Frontal cortex (tissue), 3 donors: ENCODE measurements at regions not wholly inside any gene's neighbourhood (a gene's known extent, or its start where the extent isn't known, plus 50 kb on each side); places are given as distances from the start of the nearest gene placed in this dataset.

Source experiments
- DNase-seq, 2 donors: peaks; one replicate each; pipeline ENCODE4 v3.0.0; 2012; ENCODE audit warnings: low spot score in 2 of 2
- FAIRE-seq: peaks from 2 replicates; lab custom pipeline; 2012; peaks lifted over from hg19 to GRCh38; lab: Jason Lieb, UNC
- donor health status: control.
- donor health status: control.
- donor health status: control.

- DNase-seq, result no peak
- no peak for FAIRE-seq
Observed at GRCh38 chr4:22942920-22943559, 250.3 kb downstream of the GBA3 start.

GRCh38 chr4:22941688-22942375, 249.1 kb downstream of the GBA3 start:
- FAIRE-seq (no peak), DNase-seq (no peak)

GRCh38 chr4:22932326-22932725, 239.6 kb downstream of the GBA3 start:
- no peak for DNase-seq
- FAIRE-seq, result no peak

DNA sequence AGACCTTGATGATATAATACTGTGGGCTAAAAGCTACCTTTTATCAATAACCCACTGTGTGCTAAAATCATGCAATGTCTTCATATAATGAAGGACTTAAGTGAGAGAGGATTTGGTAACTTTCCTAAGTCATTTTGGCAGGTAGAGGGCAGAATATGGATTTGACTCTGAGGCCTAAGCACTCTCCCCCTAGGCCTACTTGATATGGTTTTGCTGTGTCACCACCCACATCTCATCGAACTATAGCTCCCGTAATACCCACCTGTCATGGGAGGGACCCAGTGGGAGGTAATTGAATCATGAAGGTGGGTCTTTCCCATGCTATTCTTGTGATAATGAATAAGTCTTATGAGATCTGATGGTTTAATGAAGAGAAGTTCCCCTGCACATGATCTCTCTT, 229.7 kb downstream of the GBA3 start:
- FAIRE-seq, result no peak
- DNase-seq, result no peak

- no peak for DNase-seq
- FAIRE-seq, result no peak
Observed at GRCh38 chr4:22921936-22922335, 229.2 kb downstream of the GBA3 start.

GRCh38 chr4:22911285-22911684, 218.5 kb downstream of the GBA3 start:
- no peak for DNase-seq
- no peak for FAIRE-seq

- DNase-seq (no peak), FAIRE-seq (no peak)
Observed at GRCh38 chr4:22910200-22910599, 217.5 kb downstream of the GBA3 start.

DNA sequence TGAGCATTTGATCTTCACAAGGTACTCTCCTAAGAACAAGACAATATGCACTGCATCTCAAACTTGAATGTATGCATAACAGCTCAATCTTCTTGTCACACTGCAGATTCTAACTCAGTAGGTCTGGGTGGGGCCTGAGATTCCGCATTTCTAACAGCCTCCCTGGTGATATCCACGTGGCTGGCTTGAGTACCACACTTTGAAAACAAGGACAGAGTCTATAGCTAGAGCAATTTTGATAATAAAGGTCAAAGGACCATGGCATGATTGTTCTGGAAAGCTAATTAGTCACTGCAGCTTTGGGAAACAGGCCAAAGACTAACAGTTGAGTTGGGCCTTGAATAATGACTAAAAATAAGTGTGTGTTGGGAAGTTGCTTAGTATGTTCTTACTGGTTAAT, 213.3 kb downstream of the GBA3 start:
- FAIRE-seq (no peak), DNase-seq (no peak)

DNA sequence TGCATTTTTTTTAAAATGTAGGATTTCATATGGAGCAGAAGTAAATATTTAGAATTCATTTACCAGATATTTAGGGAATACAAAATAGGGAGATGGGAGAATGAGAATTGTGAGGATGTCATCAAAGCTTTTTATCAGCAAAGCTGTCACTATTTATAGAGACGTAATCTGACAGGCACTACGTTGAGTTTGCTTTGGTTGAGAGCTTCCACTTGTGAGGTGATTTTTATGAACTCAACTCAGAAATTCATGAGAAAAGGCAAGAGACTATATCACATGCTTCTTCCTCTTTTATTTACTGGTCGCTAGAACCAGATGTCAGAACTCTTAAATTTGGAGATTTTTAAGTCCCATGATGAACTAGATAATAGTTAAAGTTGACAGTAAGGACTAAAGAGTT, 211.2 kb downstream of the GBA3 start:
- DNase-seq, result no peak
- no peak for FAIRE-seq

- FAIRE-seq (no peak), DNase-seq (no peak)
Observed at GRCh38 chr4:22901631-22902030, 208.9 kb downstream of the GBA3 start.

DNA sequence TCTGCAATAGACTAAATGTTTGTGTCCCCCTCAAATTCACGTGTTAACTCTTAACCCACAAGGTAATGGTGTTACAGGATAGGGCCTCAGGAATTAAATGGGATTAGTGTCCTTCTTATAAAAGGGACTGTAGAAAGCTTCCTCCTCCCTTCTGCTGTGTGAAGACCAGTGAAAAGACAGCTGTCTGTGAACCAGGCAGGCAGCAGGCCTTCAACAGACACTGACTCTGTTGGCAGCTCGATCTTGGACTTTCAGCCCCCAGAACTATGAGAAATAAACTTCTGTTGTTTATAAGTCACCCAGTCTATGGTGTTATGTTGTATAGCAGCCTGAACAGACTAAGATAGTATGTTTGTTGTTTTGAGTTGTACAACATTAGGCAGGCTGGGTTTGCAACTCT, 208.1 kb downstream of the GBA3 start:
- FAIRE-seq (no peak), DNase-seq (no peak)

- peak in 1 of 2 donors; percentile 27 for DNase-seq
- no peak for FAIRE-seq
Observed at GRCh38 chr4:22897520-22898108, 204.9 kb downstream of the GBA3 start.

DNA sequence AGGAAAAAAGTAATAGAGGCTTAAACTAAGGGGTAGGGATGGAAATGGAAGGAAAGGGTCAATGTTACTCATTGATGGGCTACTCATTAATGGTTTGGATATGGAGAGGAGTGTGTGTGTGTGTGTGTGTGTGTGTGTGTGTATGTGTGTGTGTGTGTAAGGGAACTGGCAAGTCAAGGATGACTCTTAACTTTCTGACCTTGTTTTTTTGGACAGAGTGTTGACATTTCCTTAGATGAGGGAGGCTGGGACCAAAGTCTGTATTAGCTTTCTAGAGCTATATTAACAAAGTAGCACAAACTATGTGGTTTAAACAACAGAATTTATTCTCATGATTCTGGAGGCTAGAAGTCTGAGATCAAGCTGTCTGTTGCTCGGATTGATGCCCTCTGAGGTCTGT, 202.7 kb downstream of the GBA3 start:
- FAIRE-seq, result no peak
- DNase-seq, result no peak

- DNase-seq (no peak), FAIRE-seq (no peak)
Observed at GRCh38 chr4:22884157-22884556, 191.4 kb downstream of the GBA3 start.

DNA sequence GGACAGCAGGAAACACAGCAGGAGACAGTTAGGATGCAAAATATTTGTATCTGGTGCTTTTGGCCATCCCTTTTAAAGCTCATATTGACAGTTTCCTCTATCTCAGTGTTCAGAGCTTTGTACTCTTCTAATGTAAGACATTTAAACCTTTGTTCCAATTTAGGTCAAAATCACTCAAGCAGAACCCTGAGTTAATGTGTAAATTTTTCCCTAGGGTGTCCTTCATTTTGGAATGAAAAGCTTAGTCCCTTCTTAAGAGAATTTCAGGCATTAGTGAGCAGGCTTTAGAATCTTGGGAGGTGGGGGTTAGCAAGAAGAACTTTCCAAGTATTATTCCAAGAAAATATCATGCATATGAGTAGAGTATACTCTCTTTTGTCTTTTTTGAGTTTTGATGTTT, 188.7 kb downstream of the GBA3 start:
- DNase-seq, result no peak
- no peak for FAIRE-seq

GRCh38 chr4:22877486-22878052, 184.8 kb downstream of the GBA3 start:
- FAIRE-seq, result no peak
- DNase-seq, result no peak

DNA sequence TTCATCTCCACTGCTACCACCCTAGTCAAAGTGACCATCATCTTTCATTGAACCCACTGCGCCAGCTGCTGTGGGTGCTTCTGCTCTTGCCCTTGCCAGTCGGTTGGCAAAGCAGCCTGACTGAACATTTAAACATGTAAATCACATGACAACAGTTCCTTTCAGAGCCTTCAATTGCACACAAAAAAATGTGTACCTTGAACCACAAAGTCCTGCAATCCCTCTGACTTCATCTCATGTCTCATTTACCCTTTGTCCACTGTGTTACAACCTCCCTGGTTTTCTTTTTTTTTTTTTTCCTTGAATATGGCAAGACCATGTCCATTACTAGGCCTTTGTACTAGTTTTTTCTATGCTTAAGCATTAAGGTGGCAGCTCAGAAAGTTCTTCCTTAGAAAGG, 183.5 kb downstream of the GBA3 start:
- DNase-seq, result no peak
- FAIRE-seq, result no peak

DNA sequence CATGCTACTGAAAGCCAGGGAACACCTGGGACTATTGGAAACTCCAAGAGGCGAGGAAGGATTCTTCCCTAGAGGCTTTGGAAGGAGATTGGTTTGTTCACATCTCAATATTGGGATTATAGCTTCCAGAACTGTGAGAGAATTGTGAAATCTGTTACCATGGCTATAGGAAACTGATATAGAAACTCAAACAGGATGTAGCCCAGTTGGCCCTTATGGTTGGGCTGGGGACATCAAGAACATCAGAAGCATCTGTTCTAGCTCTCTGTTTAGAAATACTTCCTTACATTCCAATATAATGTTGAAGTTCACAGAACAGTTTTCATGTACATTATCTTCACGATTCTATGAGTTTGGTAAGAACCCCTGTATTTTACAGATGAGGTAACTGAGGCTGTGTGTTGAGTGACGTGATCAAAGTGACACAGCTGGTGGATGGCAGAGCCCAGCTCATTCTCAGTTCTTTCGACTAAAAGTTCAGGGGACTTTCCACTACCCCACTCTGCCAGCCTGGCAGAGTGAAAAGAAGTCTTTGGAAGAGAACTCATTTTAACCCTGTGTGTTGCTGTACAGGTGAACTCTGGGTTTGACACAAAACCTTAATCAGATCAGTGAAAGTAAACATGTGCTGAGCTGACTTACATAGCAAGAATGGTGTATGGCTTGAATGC, 183.0 kb downstream of the GBA3 start:
- DNase-seq (no peak), FAIRE-seq (no peak)

DNA sequence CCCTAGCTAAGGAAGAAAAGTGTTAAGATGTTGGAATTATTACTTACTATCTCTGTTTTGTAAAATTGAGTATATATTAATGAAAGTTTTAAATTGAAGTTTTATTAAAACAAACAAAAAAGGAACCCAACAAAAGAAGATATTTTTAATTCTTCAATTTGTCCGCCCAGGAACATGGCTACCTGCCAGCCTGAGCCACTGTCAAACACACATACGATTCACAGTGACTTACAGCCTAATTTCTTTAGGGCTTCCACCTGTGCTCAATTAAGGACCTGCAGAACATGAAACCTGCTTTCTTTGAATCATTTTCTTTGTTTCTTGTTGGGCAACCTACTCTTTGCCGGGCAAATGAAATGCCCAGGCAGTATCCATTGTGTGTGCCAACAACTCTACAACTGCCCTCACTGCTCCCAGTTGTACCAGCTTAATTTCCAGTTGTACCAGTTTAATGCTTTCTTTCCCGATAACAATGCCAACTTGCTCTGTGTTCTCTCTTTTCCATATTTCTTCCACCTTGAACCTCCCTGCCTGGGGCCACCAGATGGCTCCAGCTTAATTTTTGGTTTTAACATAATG, 181.7 kb downstream of the GBA3 start:
- no peak for DNase-seq
- no peak for FAIRE-seq

DNA sequence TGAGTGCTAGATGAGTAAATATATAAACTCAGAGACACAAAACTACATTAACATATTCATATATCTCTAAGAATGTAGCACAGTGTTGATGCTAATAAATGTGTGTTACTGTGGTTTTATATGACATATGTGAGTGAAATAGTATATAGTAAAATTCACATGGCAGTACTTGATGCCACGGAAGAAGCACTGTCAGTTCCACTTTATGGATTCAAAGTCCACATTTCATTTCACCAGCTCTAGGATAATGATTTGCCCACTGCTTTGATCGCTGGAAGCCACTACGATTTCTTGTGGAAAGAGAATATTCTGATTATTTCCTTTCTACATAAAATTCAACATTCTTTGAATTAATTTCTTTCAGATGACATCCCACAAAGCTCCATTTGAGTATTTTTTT, 181.2 kb downstream of the GBA3 start:
- DNase-seq (no peak), FAIRE-seq (no peak)
